SK-N-MC (cell line): ENCODE measurements at regions not wholly inside any gene's neighbourhood (a gene's known extent, or its start where the extent isn't known, plus 50 kb on each side); places are given as distances from the start of the nearest gene placed in this dataset.

Source experiments
- DNase-seq: peaks from one replicate; pipeline ENCODE4 v3.0.0-alpha.2; 2011; ENCODE audit warnings: low read depth, low spot score
- H3K27ac ChIP-seq: fragments of 200-600 bp; sonication (generic); 2 replicates; pipeline ENCODE4 v1.5.1; 2016; ENCODE audit warnings: mixed run types
- H3K36me3 ChIP-seq: fragments of 200-600 bp; sonication (generic); 2 replicates; pipeline ENCODE4 v1.6.1; 2017; ENCODE audit warnings: antibody characterized with exemption, low read length, mixed read lengths; ENCODE audit not compliant: insufficient read depth
- H3K4me3 ChIP-seq: fragments of 200-600 bp; sonication (generic); 2 replicates; pipeline ENCODE4 v1.5.1; 2016
- H3K9ac ChIP-seq: fragments of 200-600 bp; sonication (generic); 2 replicates; pipeline ENCODE4 v1.8.0; 2017; ENCODE audit warnings: mixed run types, mixed read lengths; ENCODE audit not compliant: insufficient read length
- H3K9me3 ChIP-seq: fragments of 200-600 bp; sonication (generic); 2 replicates; pipeline ENCODE4 v1.6.1; 2017; ENCODE audit warnings: low read depth, mild to moderate bottlenecking, antibody characterized with exemption, low read length, moderate library complexity, mixed read lengths
- EZH2 ChIP-seq: fragments of 200-600 bp; sonication (generic); IDR thresholded peaks from one replicate; pipeline ENCODE4 v1.6.1; 2017; ENCODE audit warnings: antibody characterized with exemption
- FOXP2 ChIP-seq: optimal IDR thresholded peaks from 2 replicates; pipeline ENCODE3; 2011; ENCODE audit warnings: mild to moderate bottlenecking, moderate library complexity; ENCODE audit not compliant: insufficient read depth; ENCODE audit errors: extremely low read length, control extremely low read depth
- POLR2AphosphoS5 ChIP-seq: IDR thresholded peaks from 2 replicates; pipeline ENCODE4 v1.6.1; 2012; ENCODE audit warnings: mild to moderate bottlenecking, low read depth, low read length, borderline replicate concordance

- H3K4me3 ChIP-seq = no peak overlapping the region
- no peak overlapping the region for H3K9ac ChIP-seq
- no peaks in the 10 kb centered on the region for H3K9me3 ChIP-seq
- H3K36me3 ChIP-seq = no peaks in the 10 kb centered on the region
- no peak overlapping the region for H3K27ac ChIP-seq
- no peak for TF ChIP-seq FOXP2
- TF ChIP-seq POLR2AphosphoS5 = no peak
- no peak for TF ChIP-seq EZH2
- no peak for DNase-seq
Observed at GRCh38 chr3:86230762-86231161, 760.2 kb downstream of the VGLL3 start.

- Histone ChIP-seq H3K4me3 (no peak overlapping the region), H3K9me3 (no peaks in the 10 kb centered on the region), H3K27ac (no peak overlapping the region), H3K36me3 (no peaks in the 10 kb centered on the region), H3K9ac (no peak overlapping the region)
- TF ChIP-seq FOXP2 (no peak), EZH2 (no peak), POLR2AphosphoS5 (no peak)
- no peak for DNase-seq
Observed at GRCh38 chr3:86229775-86230094, 761.2 kb downstream of the VGLL3 start.

DNA sequence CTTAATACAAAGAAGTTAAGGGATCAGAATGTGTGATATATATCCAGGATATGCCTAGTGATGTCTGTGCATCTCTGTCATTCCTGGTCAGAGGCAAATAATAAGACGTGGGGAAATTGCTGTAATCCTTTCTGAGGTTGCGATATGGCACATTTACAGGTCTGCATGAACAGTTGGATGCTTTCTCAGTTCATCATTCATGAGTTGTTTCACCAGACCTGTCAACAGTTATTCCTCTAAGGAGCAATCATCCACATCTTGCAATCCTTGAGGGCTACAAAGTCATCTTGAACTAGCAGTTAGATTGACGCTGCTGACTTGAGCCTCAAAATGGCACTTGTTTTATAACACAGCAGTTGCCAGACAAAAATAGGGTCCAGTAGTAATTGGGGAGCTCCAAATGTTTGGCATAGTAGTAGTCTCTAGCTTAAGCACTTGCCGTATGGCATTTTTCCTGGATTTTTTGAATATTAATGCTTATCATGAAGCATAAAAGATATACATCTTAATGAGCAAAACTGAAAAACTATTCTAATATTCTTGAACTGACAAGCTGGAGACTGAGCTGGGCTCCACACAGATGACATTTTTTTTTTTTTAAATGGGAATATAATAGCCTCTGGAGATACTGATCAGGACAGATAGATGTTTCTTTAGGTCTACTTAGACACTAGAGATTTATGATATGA is 761.7 kb downstream of the VGLL3 start:
- H3K27ac ChIP-seq = no peak overlapping the region
- H3K36me3 ChIP-seq = no peaks in the 10 kb centered on the region
- no peak for TF ChIP-seq EZH2
- no peak for TF ChIP-seq POLR2AphosphoS5
- TF ChIP-seq FOXP2 = no peak
- no peak overlapping the region for H3K4me3 ChIP-seq
- no peak overlapping the region for H3K9ac ChIP-seq
- DNase-seq = no peak
- no peaks in the 10 kb centered on the region for H3K9me3 ChIP-seq

GRCh38 chr3:86228101-86228500 is 762.8 kb downstream of the VGLL3 start:
- no peaks in the 10 kb centered on the region for H3K36me3 ChIP-seq
- no peak for TF ChIP-seq POLR2AphosphoS5
- no peak for TF ChIP-seq FOXP2
- TF ChIP-seq EZH2 = no peak
- no peak for DNase-seq
- H3K27ac ChIP-seq = no peak overlapping the region
- no peak overlapping the region for H3K4me3 ChIP-seq
- H3K9me3 ChIP-seq = no peaks in the 10 kb centered on the region
- no peak overlapping the region for H3K9ac ChIP-seq

- H3K27ac ChIP-seq = no peak overlapping the region
- no peak for DNase-seq
- H3K36me3 ChIP-seq = no peaks in the 10 kb centered on the region
- no peak overlapping the region for H3K4me3 ChIP-seq
- H3K9me3 ChIP-seq = no peaks in the 10 kb centered on the region
- TF ChIP-seq EZH2 (no peak), FOXP2 (no peak), POLR2AphosphoS5 (no peak)
- H3K9ac ChIP-seq = no peak overlapping the region
Observed at GRCh38 chr3:86225461-86225860, 765.5 kb downstream of the VGLL3 start.

DNA sequence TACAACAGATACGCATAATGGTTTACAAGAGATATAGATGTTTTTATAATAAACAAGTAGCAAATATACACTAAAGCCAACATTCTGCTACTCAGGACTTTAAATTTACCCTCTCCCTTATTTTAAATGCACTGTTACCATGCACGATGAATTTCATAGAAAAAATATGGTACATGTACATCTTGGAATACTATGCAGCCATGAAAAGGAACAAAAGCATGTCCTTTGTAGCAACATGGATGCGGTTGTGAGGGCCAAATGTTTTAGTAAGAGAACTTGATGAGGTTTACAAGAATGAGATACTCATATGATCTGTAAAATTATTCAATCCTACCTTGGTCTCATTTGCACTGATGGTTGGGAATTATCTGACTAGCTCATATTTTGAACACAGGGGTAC is 769.3 kb downstream of the VGLL3 start:
- TF ChIP-seq FOXP2 (no peak), POLR2AphosphoS5 (no peak), EZH2 (no peak)

GRCh38 chr3:86208772-86209171 is 782.2 kb downstream of the VGLL3 start:
- Histone ChIP-seq H3K9me3 (no peaks in the 10 kb centered on the region), H3K4me3 (no peak overlapping the region), H3K27ac (no peak overlapping the region), H3K36me3 (no peaks in the 10 kb centered on the region), H3K9ac (no peak overlapping the region)
- no peak for TF ChIP-seq FOXP2
- no peak for TF ChIP-seq POLR2AphosphoS5
- TF ChIP-seq EZH2 = no peak
- DNase-seq = no peak

More for the DNA sequence above, 769.3 kb downstream of the VGLL3 start:
- no peak overlapping the region for H3K27ac ChIP-seq
- H3K9me3 ChIP-seq = no peaks in the 10 kb centered on the region
- H3K9ac ChIP-seq = no peak overlapping the region
- no peak overlapping the region for H3K4me3 ChIP-seq
- H3K36me3 ChIP-seq = no peaks in the 10 kb centered on the region
- DNase-seq = no peak

- TF ChIP-seq POLR2AphosphoS5 (no peak), EZH2 (no peak), FOXP2 (no peak)
- H3K9ac ChIP-seq = no peak overlapping the region
- no peaks in the 10 kb centered on the region for H3K36me3 ChIP-seq
- H3K27ac ChIP-seq = no peak overlapping the region
- H3K4me3 ChIP-seq = no peak overlapping the region
- H3K9me3 ChIP-seq = no peaks in the 10 kb centered on the region
- DNase-seq = no peak
Observed at GRCh38 chr3:86182606-86183005, 808.3 kb downstream of the VGLL3 start.

DNA sequence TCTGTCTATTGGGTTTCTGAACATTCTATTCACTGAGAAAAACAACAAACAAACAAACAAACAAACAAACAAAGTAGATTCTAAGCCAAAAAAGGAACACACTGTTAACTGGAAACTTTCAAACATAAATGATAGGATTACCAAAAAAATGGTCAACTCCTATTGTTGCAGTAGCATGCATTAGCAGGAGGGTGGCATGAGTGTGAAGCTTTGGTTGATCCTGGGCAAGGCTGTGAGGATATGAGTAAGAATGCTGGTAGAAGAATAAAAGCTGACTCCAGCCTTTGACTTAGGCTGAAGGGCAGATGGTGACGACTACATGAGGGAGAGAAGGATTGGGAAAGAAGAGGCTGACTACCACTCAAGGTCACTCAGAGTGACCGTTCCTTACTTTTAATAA is 810.3 kb downstream of the VGLL3 start:
- TF ChIP-seq EZH2 (no peak), FOXP2 (no peak)
- H3K36me3 ChIP-seq = no peaks in the 10 kb centered on the region
- no peak overlapping the region for H3K9ac ChIP-seq
- no peak overlapping the region for H3K4me3 ChIP-seq
- no peak overlapping the region for H3K27ac ChIP-seq
- no peak for DNase-seq
- no peaks in the 10 kb centered on the region for H3K9me3 ChIP-seq
